GM20000 (cell line): ENCODE measurements at regions not wholly inside any gene's neighbourhood (a gene's known extent, or its start where the extent isn't known, plus 50 kb on each side); places are given as distances from the start of the nearest gene placed in this dataset.

ENCODE experiments used
- DNase-seq: peaks from one replicate; pipeline ENCODE4 v3.0.0; 2012; ENCODE audit warnings: low spot score
- CTCF ChIP-seq: IDR thresholded peaks from 2 replicates; pipeline ENCODE4 v1.5.1; 2012; ENCODE audit warnings: mild to moderate bottlenecking, control low read depth; ENCODE audit errors: extremely low read depth, missing control alignments

GRCh38 chr7:69025249-69025648 lies 573.0 kb upstream of the AUTS2 start:
- no peak for DNase-seq
- TF ChIP-seq CTCF, result no peak

- no peak for DNase-seq
- TF ChIP-seq CTCF, result no peak
Observed at GRCh38 chr7:69032848-69033247, 565.4 kb upstream of the AUTS2 start.

GRCh38 chr7:69035826-69036225 lies 562.4 kb upstream of the AUTS2 start:
- no peak for DNase-seq
- TF ChIP-seq CTCF, result no peak

GRCh38 chr7:69036301-69036700 lies 562.0 kb upstream of the AUTS2 start:
- DNase-seq, result no peak
- no peak for TF ChIP-seq CTCF

GRCh38 chr7:69038915-69039314 lies 559.4 kb upstream of the AUTS2 start:
- no peak for TF ChIP-seq CTCF
- DNase-seq, result no peak

- no peak for TF ChIP-seq CTCF
- no peak for DNase-seq
Observed at GRCh38 chr7:69042138-69042537, 556.1 kb upstream of the AUTS2 start.

- no peak for DNase-seq
- TF ChIP-seq CTCF, result no peak
Observed at GRCh38 chr7:69047151-69047754, 551.0 kb upstream of the AUTS2 start.
